ENCODE measurements at regions not wholly inside any gene's neighbourhood (a gene's known extent, or its start where the extent isn't known, plus 50 kb on each side); places are given as distances from the start of the nearest gene placed in this dataset.

GRCh38 chr2:38131676-38132075 lies 55.7 kb upstream of the CYP1B1 start:
- TF ChIP-seq CTCF (IDR thresholded peaks at IDR 0.05; ENCODE audit: poor library complexity), result no peak
- no peak for TF ChIP-seq EZH2phosphoT487 (IDR thresholded peaks at IDR 0.05; ENCODE audit: low read depth, severe bottlenecking, unreplicated experiment)
